HCT116 (cell line): ENCODE measurements at regions not wholly inside any gene's neighbourhood (a gene's known extent, or its start where the extent isn't known, plus 50 kb on each side); places are given as distances from the start of the nearest gene placed in this dataset.

Source experiments
- ATAC-seq: fragments of 200-7000 bp; cut with Tn5 transposase; 2 replicates; pipeline ENCODE4 v1.9.1; 2020; ENCODE audit warnings: mild to moderate bottlenecking, moderate library complexity
- BruUV-seq: library from RNA; stranded (reverse); fragments of 400-500 nt; replicated peaks from 2 replicates; lab custom pipeline; 2021; lab: Mats Ljungman, UMichigan
- CTCF ChIA-PET: fragments of 300-600 bp; sonication (Branson Sonifier 250); formaldehyde crosslinking; loops from one replicate; lab custom pipeline; 2021; ENCODE audit warnings: antibody characterized with exemption; lab: Charles Lee
- POLR2A ChIA-PET: fragments of 300-600, 350-600 bp; sonication (Branson Sonifier 250); formaldehyde crosslinking; loops from one replicate; lab custom pipeline; 2021; ENCODE audit warnings: antibody characterized with exemption; lab: Charles Lee
- RAD21 ChIA-PET, 2 experiments: fragments of 300-600 bp; sonication (Branson Sonifier 250); formaldehyde crosslinking; loops; one replicate each; lab custom pipeline; 2023; ENCODE audit warnings: low total read pairs in 2 of 2; ENCODE audit not compliant: uncharacterized antibody in 2 of 2, unreplicated experiment in 2 of 2, low non-redundant PET in 1 of 2; lab: Charles Lee
- DNase-seq: peaks from one replicate; pipeline ENCODE4 v3.0.0-alpha.2; 2010; ENCODE audit warnings: low read depth, low spot score
- H2AFZ ChIP-seq: fragments of 200-600 bp; shearing (Covaris generic), sonication (generic); 2 replicates; pipeline ENCODE4 v1.6.1; 2017; ENCODE audit warnings: low read depth, mixed run types, mixed read lengths, antibody characterized with exemption, low read length; ENCODE audit not compliant: poor library complexity, severe bottlenecking
- H3K27ac ChIP-seq: 2 replicates; pipeline ENCODE4 v1.5.1; 2012; ENCODE audit warnings: low read depth, low read length
- H3K27me3 ChIP-seq: fragments of 200-600 bp; sonication (generic); 2 replicates; pipeline ENCODE4 v1.6.1; 2016; ENCODE audit warnings: mixed run types, low read length, mixed read lengths; ENCODE audit not compliant: insufficient read depth
- H3K36me3 ChIP-seq, 2 experiments: fragments of 200-500 bp in 1 of 2; fragments of 200-600 bp in 1 of 2; sonication (Bioruptor generic) in 1 of 2; sonication (generic) in 1 of 2; 2 replicates each; pipeline versions ENCODE4 v1.5.1 to v1.6.1; 2014 to 2016; ENCODE audit warnings: low read length in 2 of 2, inconsistent platforms in 1 of 2, mixed read lengths in 1 of 2, mixed run types in 1 of 2; ENCODE audit not compliant: insufficient read depth in 2 of 2, control insufficient read depth in 1 of 2
- H3K4me1 ChIP-seq, 2 experiments: fragments of 200-600 bp in 1 of 2; sonication (generic) in 1 of 2; 2 replicates each; pipeline versions ENCODE4 v1.5.1 to v1.6.1; 2012 to 2017; ENCODE audit warnings: low read length in 2 of 2, inconsistent platforms in 1 of 2, mild to moderate bottlenecking in 1 of 2, mixed read lengths in 1 of 2, mixed run types in 1 of 2, moderate library complexity in 1 of 2; ENCODE audit not compliant: insufficient read depth in 2 of 2, control insufficient read depth in 1 of 2
- H3K4me2 ChIP-seq: fragments of 200-600 bp; sonication (generic); 2 replicates; pipeline ENCODE4 v1.6.1; 2017; ENCODE audit warnings: mixed run types, low read length, mixed read lengths
- H3K4me3 ChIP-seq, 2 experiments: fragments of 200-600 bp in 1 of 2; sonication (generic) in 1 of 2; replicated peaks in 1 of 2; 2 replicates each; pipeline ENCODE4 v1.5.1; 2011 to 2016; ENCODE audit warnings: low read length in 2 of 2, control low read depth in 1 of 2, low read depth in 1 of 2, mild to moderate bottlenecking in 1 of 2, mixed read lengths in 1 of 2, mixed run types in 1 of 2
- H3K79me2 ChIP-seq: fragments of 200-600 bp; sonication (generic); 2 replicates; pipeline ENCODE4 v1.6.1; 2017; ENCODE audit warnings: mild to moderate bottlenecking, mixed run types, low read length, moderate library complexity, mixed read lengths; ENCODE audit not compliant: insufficient read depth
- H3K9ac ChIP-seq: fragments of 200-600 bp; sonication (generic); 2 replicates; pipeline ENCODE4 v1.6.1; 2016; ENCODE audit warnings: low read length, mixed read lengths
- H3K9me2 ChIP-seq: fragments of 200-600 bp; sonication (generic), shearing (Covaris generic); 2 replicates; pipeline ENCODE4 v1.6.1; 2017; ENCODE audit warnings: mixed run types, mild to moderate bottlenecking, moderate library complexity; ENCODE audit not compliant: insufficient read depth
- H3K9me3 ChIP-seq, 2 experiments: fragments of 200-500 bp in 1 of 2; fragments of 200-600 bp in 1 of 2; sonication (Bioruptor generic) in 1 of 2; sonication (generic) in 1 of 2; 2 replicates each; pipeline ENCODE4 v1.6.1; 2014 to 2017; ENCODE audit warnings: low read length in 2 of 2, mixed read lengths in 2 of 2, inconsistent platforms in 1 of 2, low read depth in 1 of 2, mild to moderate bottlenecking in 1 of 2, mixed run types in 1 of 2, moderate library complexity in 1 of 2; ENCODE audit not compliant: control insufficient read depth in 1 of 2, insufficient read depth in 1 of 2
- H4K20me1 ChIP-seq: fragments of 200-600 bp; sonication (generic), shearing (Covaris generic); 2 replicates; pipeline ENCODE4 v1.6.1; 2017; ENCODE audit warnings: mixed run types, mild to moderate bottlenecking, moderate library complexity; ENCODE audit not compliant: insufficient read depth
- CEBPB ChIP-seq: IDR thresholded peaks from 2 replicates; pipeline ENCODE4 v1.6.1; 2012; ENCODE audit warnings: low read depth
- EGR1 ChIP-seq: IDR thresholded peaks from 2 replicates; pipeline ENCODE4 v1.6.1; 2012; ENCODE audit warnings: low read depth
- ELF1 ChIP-seq: IDR thresholded peaks from 2 replicates; pipeline ENCODE4 v1.6.1; 2012; ENCODE audit warnings: low read depth, borderline replicate concordance
- EZH2 ChIP-seq: fragments of 200-600 bp; sonication (generic); IDR thresholded peaks from 2 replicates; pipeline ENCODE4 v1.6.1; 2017; ENCODE audit warnings: antibody characterized with exemption, mixed run types
- JUND ChIP-seq: IDR thresholded peaks from 2 replicates; pipeline ENCODE4 v1.6.1; 2012
- MAX ChIP-seq: IDR thresholded peaks from 2 replicates; pipeline ENCODE4 v1.6.1; 2012
- POLR2A ChIP-seq: IDR thresholded peaks from 2 replicates; pipeline ENCODE4 v1.7.0; 2011; ENCODE audit warnings: borderline replicate concordance; ENCODE audit not compliant: insufficient read depth, insufficient read length; ENCODE audit errors: extremely low read depth
- REST ChIP-seq: IDR thresholded peaks from 2 replicates; pipeline ENCODE4 v1.6.1; 2012; ENCODE audit warnings: low read depth
- SP1 ChIP-seq: IDR thresholded peaks from 2 replicates; pipeline ENCODE4 v1.6.1; 2012; ENCODE audit warnings: low read depth
- ZNF274 ChIP-seq: fragments of 200-500 bp; sonication (Bioruptor generic); IDR thresholded peaks from 2 replicates; pipeline ENCODE4 v1.6.1; 2014; ENCODE audit warnings: mild to moderate bottlenecking, low read depth, low read length, inconsistent platforms
- intact Hi-C: fragments of 100-400 bp; cut with micrococcal nuclease; formaldehyde crosslinking; loops from 2 replicates; pipeline ENCODE4 v1.10.0; 2022

GRCh38 chr3:81393251-81393650 lies 368.2 kb downstream of the GBE1 start:
- Histone ChIP-seq H3K9ac (no peak overlapping the region), H3K4me1 (no peaks in the 10 kb centered on the region), H3K9me2 (no peaks in the 10 kb centered on the region), H3K4me3 (no peak overlapping the region), H3K9me3 (no peaks in the 10 kb centered on the region), H3K79me2 (no peaks in the 10 kb centered on the region), H3K4me2 (no peak overlapping the region), H3K36me3 (no peaks in the 10 kb centered on the region), H3K27ac (no peak overlapping the region), H4K20me1 (no peaks in the 10 kb centered on the region), H3K27me3 (no peaks in the 10 kb centered on the region), H2AFZ (no peak overlapping the region)
- ChIA-PET RAD21 (no interaction called here), POLR2A (no interaction called here), CTCF (no interaction called here)
- DNase-seq, result no peak
- no peak for TF ChIP-seq CEBPB
- TF ChIP-seq EGR1, result no peak
- TF ChIP-seq REST, result no peak
- no peak for TF ChIP-seq EZH2
- TF ChIP-seq POLR2A, result no peak
- TF ChIP-seq ZNF274, result no peak
- no TSS peak for BruUV-seq
- no peak for ATAC-seq
- intact Hi-C loops, result no loop called here

GRCh38 chr3:81390796-81391195 lies 370.6 kb downstream of the GBE1 start:
- no peaks in the 10 kb centered on the region for H3K36me3 ChIP-seq
- no peaks in the 10 kb centered on the region for H3K9me3 ChIP-seq
- H3K4me3 ChIP-seq, result no peak overlapping the region
- no peak overlapping the region for H3K4me2 ChIP-seq
- H2AFZ ChIP-seq, result no peak overlapping the region
- intact Hi-C loops, result no loop called here
- no peak overlapping the region for H3K27ac ChIP-seq
- no peaks in the 10 kb centered on the region; the same call in none of the 2 replicates for H3K27me3 ChIP-seq
- no TSS peak for BruUV-seq
- ATAC-seq, result no peak
- POLR2A ChIA-PET, result no interaction called here
- H3K9ac ChIP-seq, result no peak overlapping the region
- no peaks in the 10 kb centered on the region for H3K9me2 ChIP-seq
- no peak for TF ChIP-seq JUND
- no peak for TF ChIP-seq CEBPB
- no peak for TF ChIP-seq SP1
- TF ChIP-seq ELF1, result no peak
- no peak for TF ChIP-seq MAX
- no peak for TF ChIP-seq ZNF274
- DNase-seq, result no peak
- RAD21 ChIA-PET, result no interaction called here
- no peaks in the 10 kb centered on the region for H3K4me1 ChIP-seq
- no peaks in the 10 kb centered on the region for H4K20me1 ChIP-seq
- no peaks in the 10 kb centered on the region for H3K79me2 ChIP-seq
- CTCF ChIA-PET, result no interaction called here
